Left lung (tissue), 4 donors: ENCODE measurements at regions not wholly inside any gene's neighbourhood (a gene's known extent, or its start where the extent isn't known, plus 50 kb on each side); places are given as distances from the start of the nearest gene placed in this dataset.

Experiments used
- ATAC-seq: fragments of 200-7000 bp; cut with Tn5 transposase; one replicate; pipeline ENCODE4 v1.9.1; 2020; ENCODE audit warnings: moderate library complexity
- DNase-seq, 4 donors: peaks; one replicate each; pipeline ENCODE4 v3.0.0-alpha.2; 2013 to 2020
- H3K27ac ChIP-seq, 2 donors: fragments of 200-600 bp; sonication (generic) in 1 of 2; one replicate each; pipeline versions ENCODE4 v1.5.0 to v1.8.0; 2020 to 2021
- H3K27me3 ChIP-seq, 2 donors: fragments of 200-600 bp; sonication (generic) in 1 of 2; one replicate each; pipeline versions ENCODE4 v1.5.0 to v1.8.0; 2020 to 2021
- H3K36me3 ChIP-seq, 2 donors: fragments of 200-600 bp; sonication (generic) in 1 of 2; one replicate each; pipeline versions ENCODE4 v1.5.0 to v1.8.0; 2020 to 2021
- H3K4me1 ChIP-seq, 2 donors: fragments of 200-600 bp; one replicate each; pipeline ENCODE4 v1.8.0; 2021
- H3K4me3 ChIP-seq, 2 donors: fragments of 200-600 bp; sonication (generic) in 1 of 2; one replicate each; pipeline versions ENCODE4 v1.5.0 to v1.8.0; 2020 to 2021; ENCODE audit warnings: mild to moderate bottlenecking in 1 of 2
- H3K9me3 ChIP-seq, 2 donors: fragments of 200-600 bp; sonication (generic) in 1 of 2; one replicate each; pipeline versions ENCODE4 v1.5.0 to v1.8.0; 2020 to 2021
- intact Hi-C, 2 donors: fragments of 100-400 bp; cut with DNase I; formaldehyde crosslinking; loops; one replicate each; pipeline versions ENCODE4 v1.11.2 to v1.14.2; 2022
- TF ChIP-seq, protein P1 (sequence below), 2 donors: fragments of 200-600 bp; sonication (generic) in 1 of 2; IDR thresholded peaks; one replicate each; pipeline versions ENCODE4 v1.5.0 to v1.8.0; 2021; ENCODE audit warnings: antibody characterized with exemption in 2 of 2
- donor health status: DM: no; HTN: yes; CAD: no.
- donor health status: DM: no; HTN: no; CAD: no.

DNA sequence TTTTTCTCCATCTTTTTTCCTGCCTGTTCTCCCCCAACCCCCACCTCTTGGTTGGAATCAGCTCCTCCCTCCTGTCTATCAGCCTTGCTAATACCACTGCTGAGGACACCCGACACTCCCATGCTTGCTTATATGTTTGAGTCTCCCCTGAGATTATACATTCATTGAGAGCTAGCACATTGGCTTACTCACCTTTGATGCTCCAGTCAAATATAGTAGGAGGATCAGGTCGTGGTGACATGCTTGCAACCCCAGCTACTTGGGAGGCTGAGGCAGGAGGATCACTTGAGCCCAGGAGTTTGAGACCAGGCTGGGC lies 91.5 kb upstream of the CCBE1 start:
- H3K27ac ChIP-seq, result no peak overlapping the region
- H3K4me1 ChIP-seq, result no peaks in the 10 kb centered on the region
- intact Hi-C loops, result no loop called here
- TF ChIP-seq, protein P1, sequence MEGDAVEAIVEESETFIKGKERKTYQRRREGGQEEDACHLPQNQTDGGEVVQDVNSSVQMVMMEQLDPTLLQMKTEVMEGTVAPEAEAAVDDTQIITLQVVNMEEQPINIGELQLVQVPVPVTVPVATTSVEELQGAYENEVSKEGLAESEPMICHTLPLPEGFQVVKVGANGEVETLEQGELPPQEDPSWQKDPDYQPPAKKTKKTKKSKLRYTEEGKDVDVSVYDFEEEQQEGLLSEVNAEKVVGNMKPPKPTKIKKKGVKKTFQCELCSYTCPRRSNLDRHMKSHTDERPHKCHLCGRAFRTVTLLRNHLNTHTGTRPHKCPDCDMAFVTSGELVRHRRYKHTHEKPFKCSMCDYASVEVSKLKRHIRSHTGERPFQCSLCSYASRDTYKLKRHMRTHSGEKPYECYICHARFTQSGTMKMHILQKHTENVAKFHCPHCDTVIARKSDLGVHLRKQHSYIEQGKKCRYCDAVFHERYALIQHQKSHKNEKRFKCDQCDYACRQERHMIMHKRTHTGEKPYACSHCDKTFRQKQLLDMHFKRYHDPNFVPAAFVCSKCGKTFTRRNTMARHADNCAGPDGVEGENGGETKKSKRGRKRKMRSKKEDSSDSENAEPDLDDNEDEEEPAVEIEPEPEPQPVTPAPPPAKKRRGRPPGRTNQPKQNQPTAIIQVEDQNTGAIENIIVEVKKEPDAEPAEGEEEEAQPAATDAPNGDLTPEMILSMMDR (IDR thresholded peaks at IDR 0.05), result no peak
- H3K27me3 ChIP-seq, result no peaks in the 10 kb centered on the region
- H3K9me3 ChIP-seq, result no peaks in the 10 kb centered on the region
- no peak for DNase-seq
- no peak overlapping the region for H3K4me3 ChIP-seq
- no peak for ATAC-seq
- no peaks in the 10 kb centered on the region for H3K36me3 ChIP-seq

DNA sequence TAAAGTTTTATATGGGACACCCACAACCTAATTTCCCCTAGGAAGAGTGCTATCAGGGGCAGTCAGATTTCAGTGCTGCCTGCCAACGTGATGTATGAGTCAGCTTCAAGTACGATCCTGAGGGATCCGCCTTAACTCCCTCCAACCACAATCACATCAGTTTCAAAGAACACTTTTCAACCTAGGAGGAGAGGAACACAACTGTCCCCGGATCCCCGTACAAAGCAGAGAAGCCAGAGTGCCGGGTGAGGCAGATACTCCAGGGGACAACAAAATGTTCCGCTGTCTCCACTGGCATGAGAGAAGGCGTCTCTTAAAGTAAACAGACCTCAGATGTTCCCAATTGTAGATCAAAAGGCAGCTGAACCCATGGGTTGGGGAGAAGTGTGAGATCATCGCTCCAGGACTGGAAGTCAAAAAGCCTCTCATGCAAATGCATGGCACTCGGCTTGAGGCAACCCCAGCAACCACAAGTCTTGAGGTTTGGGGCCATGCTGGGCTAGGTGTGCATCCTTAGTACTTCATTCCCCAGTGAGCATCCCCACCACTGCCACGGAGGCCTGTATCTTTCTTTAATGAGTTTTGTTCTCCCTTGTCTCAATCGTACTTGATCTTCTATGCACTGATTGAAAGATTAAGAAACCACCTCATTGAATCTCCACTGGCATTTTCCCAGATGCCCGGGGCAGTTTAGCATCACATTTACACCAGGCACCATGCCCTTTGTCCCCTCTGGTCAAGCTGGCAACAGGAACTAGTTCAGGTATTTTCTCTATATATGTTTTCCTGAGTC lies 91.0 kb upstream of the CCBE1 start:
- DNase-seq (no peak), ATAC-seq (peak; percentile 35)
- no peak overlapping the region for H3K27ac ChIP-seq
- H3K36me3 ChIP-seq, result no peaks in the 10 kb centered on the region
- intact Hi-C loops, result no loop called here
- TF ChIP-seq, protein P1 (IDR thresholded peaks at IDR 0.05), result no peak
- no peaks in the 10 kb centered on the region for H3K4me1 ChIP-seq
- no peaks in the 10 kb centered on the region for H3K9me3 ChIP-seq
- H3K4me3 ChIP-seq, result no peak overlapping the region
- H3K27me3 ChIP-seq, result no peaks in the 10 kb centered on the region

DNA sequence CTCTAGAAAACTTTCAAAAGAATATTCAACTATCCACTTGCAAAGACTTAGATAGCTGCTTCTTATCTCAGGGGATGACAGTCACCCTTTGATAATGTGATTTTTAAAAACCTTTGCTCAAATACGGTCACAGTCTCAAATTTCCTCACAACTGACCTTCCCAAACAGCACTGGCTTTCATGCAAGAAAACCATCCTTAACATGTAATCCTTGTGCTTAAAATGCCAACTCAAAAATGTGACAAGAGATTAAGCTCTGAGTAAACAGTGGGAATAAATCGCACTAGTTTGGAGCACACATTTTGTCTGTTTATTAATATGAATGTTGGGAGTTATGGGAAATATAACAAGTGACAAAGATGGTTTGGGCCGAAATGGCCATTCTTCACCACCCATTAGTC lies 87.5 kb upstream of the CCBE1 start:
- no peak for ATAC-seq

DNA sequence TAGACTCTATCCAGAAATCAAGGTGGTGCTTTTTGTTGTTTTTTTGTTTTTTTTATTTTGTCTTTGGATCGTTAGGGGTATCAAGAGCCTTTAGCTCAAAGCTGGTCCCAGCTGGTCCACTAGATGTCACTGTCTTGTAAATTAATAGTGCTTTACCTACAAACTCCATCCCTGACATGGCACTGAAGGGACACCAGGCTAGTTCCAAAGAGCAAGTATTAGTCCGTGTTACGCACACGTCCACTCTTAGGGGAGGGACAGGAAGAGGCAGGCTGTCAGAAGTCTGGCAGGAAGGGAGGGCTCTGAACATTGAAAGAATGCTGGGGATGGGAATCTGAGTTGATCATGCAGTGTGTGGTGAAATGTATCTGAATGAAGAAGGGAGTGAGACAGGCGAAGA lies 85.9 kb upstream of the CCBE1 start:
- intact Hi-C loops, result no loop called here
- H3K27me3 ChIP-seq, result no peaks in the 10 kb centered on the region
- no peaks in the 10 kb centered on the region for H3K4me1 ChIP-seq
- TF ChIP-seq, protein P1 (IDR thresholded peaks at IDR 0.05), result peak in 1 of 2 donors; percentile 26
- H3K4me3 ChIP-seq, result no peak overlapping the region
- peak; percentile 64 for ATAC-seq
- H3K27ac ChIP-seq, result no peak overlapping the region
- DNase-seq, result peak in 1 of 4 donors; percentile 30
- H3K9me3 ChIP-seq, result no peaks in the 10 kb centered on the region
- no peaks in the 10 kb centered on the region for H3K36me3 ChIP-seq

More for the DNA sequence above, 87.5 kb upstream of the CCBE1 start:
- Histone ChIP-seq H3K27me3 (no peaks in the 10 kb centered on the region), H3K27ac (no peak overlapping the region), H3K4me1 (no peaks in the 10 kb centered on the region), H3K36me3 (no peaks in the 10 kb centered on the region), H3K4me3 (no peak overlapping the region), H3K9me3 (no peaks in the 10 kb centered on the region)
- intact Hi-C loops, result no loop called here
- TF ChIP-seq, protein P1 (IDR thresholded peaks at IDR 0.05), result no peak
- DNase-seq, result no peak

DNA sequence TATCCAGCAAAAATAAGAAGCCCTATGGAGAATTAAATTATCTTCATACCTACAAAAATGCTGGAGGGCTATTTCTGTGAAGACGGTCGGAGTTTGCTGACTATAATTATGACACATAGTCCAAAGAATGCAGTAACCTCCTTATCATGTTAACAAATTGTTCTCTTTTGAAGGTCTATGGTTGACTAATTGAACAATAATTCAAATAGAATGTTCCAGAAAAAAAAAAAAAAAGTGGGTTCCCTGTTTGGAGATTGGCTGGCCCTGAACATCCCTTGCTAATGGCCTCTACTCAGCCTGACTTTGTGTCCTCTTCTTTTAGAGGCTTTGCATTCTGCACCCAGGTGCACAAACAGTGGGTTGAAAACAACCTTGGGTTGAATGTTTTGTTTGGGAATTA lies 82.8 kb upstream of the CCBE1 start:
- intact Hi-C loops, result no loop called here
- peaks cover 0 to 6% of the 10 kb centered on the region in 2 donors for H3K9me3 ChIP-seq
- ATAC-seq (no peak), DNase-seq (no peak)
- no peaks in the 10 kb centered on the region for H3K4me1 ChIP-seq
- TF ChIP-seq, protein P1 (IDR thresholded peaks at IDR 0.05), result no peak
- no peak overlapping the region for H3K27ac ChIP-seq
- no peaks in the 10 kb centered on the region for H3K27me3 ChIP-seq
- no peak overlapping the region for H3K4me3 ChIP-seq
- H3K36me3 ChIP-seq, result no peaks in the 10 kb centered on the region
